A549 (cell line): ENCODE measurements at regions not wholly inside any gene's neighbourhood (a gene's known extent, or its start where the extent isn't known, plus 50 kb on each side); places are given as distances from the start of the nearest gene placed in this dataset.
A peak's percentile ranks its signal among the peaks of the same experiment; 100 is the strongest.

Experiments used
- ATAC-seq, 2 experiments: fragments of 200-7000 bp in 1 of 2; fragments of >200 bp in 1 of 2; cut with Nextera tagmentation in 1 of 2; cut with Tn5 transposase in 1 of 2; 3 replicates each; pipeline versions ENCODE4 v1.8.0 to v1.9.1; 2018 to 2020; ENCODE audit warnings: mild to moderate bottlenecking in 1 of 2, moderate library complexity in 1 of 2
- CTCF ChIA-PET: fragments of 300-600 bp; sonication (Branson Sonifier 250); formaldehyde crosslinking; extraction: SDS; loops from one replicate; lab custom pipeline; 2021; ENCODE audit warnings: antibody characterized with exemption, inconsistent platforms; lab: Yijun Ruan, JAX
- POLR2A ChIA-PET: fragments of 350-600 bp; formaldehyde crosslinking; extraction: SDS; loops from one replicate; lab custom pipeline; 2021; ENCODE audit warnings: antibody characterized with exemption, inconsistent platforms; lab: Yijun Ruan, JAX
- DNase-seq, 2 experiments: peaks; one replicate each; pipeline versions ENCODE4 v3.0.0 to v3.0.0-alpha.2; 2011 to 2016; ENCODE audit warnings: low read depth in 1 of 2, low spot score in 1 of 2
- FAIRE-seq: peaks from 2 replicates; lab custom pipeline; 2011; peaks lifted over from hg19 to GRCh38; lab: Jason Lieb, UNC
- H3K27ac ChIP-seq, 2 experiments: fragments of >200 bp; sonication (Bioruptor Twin); formaldehyde crosslinking; 3 replicates each; pipeline ENCODE4 v1.5.1; 2016 to 2017
- H3K4me1 ChIP-seq: fragments of >200 bp; sonication (Bioruptor Twin); formaldehyde crosslinking; 3 replicates; pipeline ENCODE4 v1.6.1; 2016
- H3K4me2 ChIP-seq: fragments of >200 bp; sonication (Bioruptor Twin); formaldehyde crosslinking; 3 replicates; pipeline ENCODE4 v1.6.1; 2016
- H3K4me3 ChIP-seq: fragments of >200 bp; sonication (Bioruptor Twin); formaldehyde crosslinking; 3 replicates; pipeline ENCODE4 v1.5.1; 2016
- H3K9me3 ChIP-seq: fragments of >200 bp; sonication (Bioruptor Twin); formaldehyde crosslinking; 3 replicates; pipeline ENCODE4 v1.6.1; 2016
- BCL3 ChIP-seq: fragments of >200 bp; sonication (Bioruptor Twin); formaldehyde crosslinking; IDR thresholded peaks from 3 replicates; pipeline ENCODE4 v1.6.1; 2016
- BHLHE40 ChIP-seq: IDR thresholded peaks from 2 replicates; pipeline ENCODE4 v1.6.1; 2012; ENCODE audit warnings: low read depth, low read length, inconsistent platforms
- CBX8 ChIP-seq: fragments of 200-600 bp; sonication (generic); IDR thresholded peaks from 2 replicates; pipeline ENCODE4 v1.6.1; 2016
- CEBPB ChIP-seq, 2 experiments: fragments of >200 bp in 1 of 2; sonication (Bioruptor Twin) in 1 of 2; formaldehyde crosslinking in 1 of 2; IDR thresholded peaks; 2 replicates each; pipeline ENCODE4 v1.6.1; 2012 to 2016
- CHD2 ChIP-seq: fragments of 150-350 bp; IDR thresholded peaks from 2 replicates; pipeline ENCODE4 v1.6.1; 2014; ENCODE audit warnings: low read length; ENCODE audit not compliant: partially characterized antibody
- CHD4 ChIP-seq: fragments of 200-600 bp; sonication (generic); IDR thresholded peaks from 2 replicates; pipeline ENCODE4 v1.6.1; 2016; ENCODE audit warnings: antibody characterized with exemption, mild to moderate bottlenecking, borderline replicate concordance
- E2F6 ChIP-seq: IDR thresholded peaks from 2 replicates; pipeline ENCODE4 v1.6.1; 2012; ENCODE audit warnings: low read depth, borderline replicate concordance
- EHMT2 ChIP-seq: fragments of 200-600 bp; sonication (generic); IDR thresholded peaks from 2 replicates; pipeline ENCODE4 v1.6.1; 2016; ENCODE audit warnings: antibody characterized with exemption, low read depth, mild to moderate bottlenecking, moderate library complexity
- ELK1 ChIP-seq: fragments of 150-350 bp; IDR thresholded peaks from 2 replicates; pipeline ENCODE4 v1.6.1; 2014; ENCODE audit warnings: low read depth, mild to moderate bottlenecking, low read length
- HMGXB4 ChIP-seq: fragments of 250-450 bp; sonication (Bioruptor Pico); IDR thresholded peaks from 2 replicates; pipeline ENCODE4 v1.5.0; 2021; ENCODE audit warnings: mild to moderate bottlenecking, moderate library complexity, borderline replicate concordance
- HOXA7 ChIP-seq: fragments of 250-450 bp; sonication (Bioruptor Pico); IDR thresholded peaks from 2 replicates; pipeline ENCODE4 v1.5.0; 2020; ENCODE audit warnings: mild to moderate bottlenecking, moderate library complexity
- HOXB5 ChIP-seq: fragments of 250-450 bp; sonication (Bioruptor Pico); IDR thresholded peaks from 2 replicates; pipeline ENCODE4 v1.5.0; 2020; ENCODE audit warnings: mild to moderate bottlenecking, moderate library complexity
- KDM1A ChIP-seq: fragments of 200-600 bp; sonication (generic); IDR thresholded peaks from 2 replicates; pipeline ENCODE4 v1.6.1; 2016; ENCODE audit warnings: low read depth, mild to moderate bottlenecking
- MAFK ChIP-seq: fragments of 450-650 bp; IDR thresholded peaks from 2 replicates; pipeline ENCODE4 v1.6.1; 2014; ENCODE audit not compliant: partially characterized antibody
- MAZ ChIP-seq: fragments of 150-350 bp; IDR thresholded peaks from 2 replicates; pipeline ENCODE4 v1.6.1; 2014; ENCODE audit warnings: antibody characterized with exemption, low read depth, low read length, borderline replicate concordance
- NFE2L2 ChIP-seq: fragments of 150-350 bp; conservative IDR thresholded peaks from 2 replicates; pipeline ENCODE4 v1.6.1; 2014; ENCODE audit warnings: low read length
- NR3C1 ChIP-seq: fragments of >200 bp; sonication (Bioruptor Twin); formaldehyde crosslinking; IDR thresholded peaks from 3 replicates; pipeline ENCODE4 v1.6.1; 2017
- PBX3 ChIP-seq: IDR thresholded peaks from 2 replicates; pipeline ENCODE4 v1.6.1; 2012
- POLR2AphosphoS2 ChIP-seq: conservative IDR thresholded peaks from 2 replicates; pipeline ENCODE4 v1.6.1; 2012; ENCODE audit warnings: low read length, improper control_type of control experiment, inconsistent platforms
- RAD21 ChIP-seq, 2 experiments: fragments of >200 bp in 1 of 2; sonication (Bioruptor Twin) in 1 of 2; formaldehyde crosslinking in 1 of 2; IDR thresholded peaks in 1 of 2; conservative IDR thresholded peaks in 1 of 2; 2 replicates in 1 of 2; 3 replicates in 1 of 2; pipeline ENCODE4 v1.6.1; 2012 to 2018; ENCODE audit warnings: inconsistent platforms in 1 of 2
- RARB ChIP-seq: fragments of 250-450 bp; sonication (Bioruptor Pico); IDR thresholded peaks from 2 replicates; pipeline ENCODE4 v1.8.0; 2021; ENCODE audit warnings: mild to moderate bottlenecking, moderate library complexity
- TFCP2L1 ChIP-seq: fragments of 250-450 bp; sonication (Bioruptor Pico); IDR thresholded peaks from 2 replicates; pipeline ENCODE4 v1.5.0; 2021; ENCODE audit warnings: mild to moderate bottlenecking
- ZSCAN20 ChIP-seq: fragments of 250-450 bp; sonication (Bioruptor Pico); IDR thresholded peaks from 2 replicates; pipeline ENCODE4 v1.8.0; 2022; ENCODE audit warnings: mild to moderate bottlenecking, moderate library complexity
- WGBS: methylation state at CpG from one replicate; pipeline ENCODE4 v1.1.6; 2017; ENCODE audit errors: missing lambda C conversion rate; 5-methylcytosine and 5-hydroxymethylcytosine counted together

- TF ChIP-seq HOXA7 (CRISPR knock-in tag) (no peak), BHLHE40 (no peak), TFCP2L1 (no peak), RARB (no peak), ELK1 (no peak), NFE2L2 (no peak)
These were observed 224.1 kb downstream of the MEF2C start (continued) for GRCh38 chr5:88658886-88659285.

- POLR2A ChIA-PET, result no interaction called here
- TF ChIP-seq EHMT2 (no peak), MAFK (peak; percentile 58)
- TF ChIP-seq, all 56 proteins: peak for 1
- WGBS, result 51% methylated on average over 5 of the region's 5 CpGs
- no peaks in the 10 kb centered on the region; the same call in 2 of the 3 replicates for H3K4me1 ChIP-seq
- H3K4me2 ChIP-seq, result no peak overlapping the region
- no peak overlapping the region for H3K27ac ChIP-seq
- ATAC-seq, result no peak
- H3K4me3 ChIP-seq, result no peak overlapping the region
- CTCF ChIA-PET, result interaction anchor here (1.4 to 2.2 kb wide), 2 partner anchors 22 to 33 kb away, joined by 4 to 7 read pairs; no protein-coding TSS in a partner anchor
- no peak for DNase-seq
- FAIRE-seq, result no peak
- H3K9me3 ChIP-seq, result no peaks in the 10 kb centered on the region
These were observed 224.8 kb downstream of the MEF2C start for GRCh38 chr5:88657906-88658775.

- CTCF ChIA-PET, result interaction anchor here (2.2 kb wide), 1 partner anchor 34 kb away, joined by 7 read pairs; no protein-coding TSS in a partner anchor
- ATAC-seq, result no peak
These were observed 225.8 kb downstream of the MEF2C start for GRCh38 chr5:88657136-88657535.

More at GRCh38 chr5:88657136-88657535, 225.8 kb downstream of the MEF2C start:
- POLR2A ChIA-PET, result no interaction called here
- Histone ChIP-seq H3K4me1 (no peaks in the 10 kb centered on the region; the same call in 2 of the 3 replicates), H3K4me2 (no peak overlapping the region), H3K27ac (no peak overlapping the region)
- DNase-seq, result no peak
- TF ChIP-seq CBX8 (no peak), POLR2AphosphoS2 (no peak), BCL3 (no peak), BHLHE40 (no peak), MAZ (no peak), PBX3 (no peak), RAD21 (conservative IDR thresholded peaks at IDR 0.05 in 1 of 2, IDR thresholded peaks at IDR 0.05 in 1 of 2) (no peak), E2F6 (no peak), HOXB5 (no peak), MAFK (no peak), ZSCAN20 (CRISPR knock-in tag) (no peak), CHD2 (no peak), KDM1A (no peak), CHD4 (no peak), NR3C1 (no peak), CEBPB (IDR thresholded peaks at IDR 0.05) (no peak), HMGXB4 (CRISPR knock-in tag) (no peak), NFE2L2 (no peak)
- TF ChIP-seq, all 56 proteins: peak for 0
- FAIRE-seq, result no peak
- WGBS, result 7% methylated on average over 1 of the region's 1 CpG
- no peak overlapping the region for H3K4me3 ChIP-seq
- no peaks in the 10 kb centered on the region for H3K9me3 ChIP-seq
